ENCODE measurements at regions not wholly inside any gene's neighbourhood (a gene's known extent, or its start where the extent isn't known, plus 50 kb on each side); places are given as distances from the start of the nearest gene placed in this dataset.
"Not testable (repeated sequence)": the region's sequence is repeated elsewhere in the genome, so short reads cannot be mapped to it uniquely, and the experiment has no call there.

DNA sequence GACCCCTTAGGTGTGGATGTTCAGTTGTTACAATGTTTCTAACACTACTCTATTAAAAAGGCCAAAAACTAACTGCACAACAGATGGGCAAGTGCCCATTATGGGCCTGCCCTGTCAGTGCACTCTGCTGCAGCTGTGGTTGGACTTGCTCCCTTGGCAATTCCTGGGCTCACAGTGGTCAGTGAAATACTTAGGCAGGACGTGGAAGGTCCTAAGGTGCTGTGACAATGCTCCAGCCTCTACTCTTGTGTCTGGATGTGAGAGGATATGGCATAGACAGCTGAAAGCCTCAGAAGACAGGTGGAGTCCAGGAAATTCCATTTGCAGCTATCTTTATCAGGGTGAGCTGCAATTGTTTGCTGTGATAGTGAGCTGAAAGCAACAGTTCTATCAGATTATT lies 136.5 kb upstream of the OLIG3 start:
- H3K9ac ChIP-seq (ENCODE audit: low read length): no peak overlapping the region
- no peaks in the 10 kb centered on the region for H3F3A ChIP-seq (ENCODE audit: insufficient read depth, low read length)
- H3K9me2 ChIP-seq (replicated peaks; ENCODE audit: insufficient read depth, low read length): no peaks in the 10 kb centered on the region
- no peaks in the 10 kb centered on the region for H3K9me3 ChIP-seq (replicated peaks; ENCODE audit: insufficient read depth, low read length)
- no peaks in the 10 kb centered on the region for H3K4me1 ChIP-seq (ENCODE audit: low read length)
- H3K36me3 ChIP-seq (replicated peaks; ENCODE audit: insufficient read depth, low read length): no peaks in the 10 kb centered on the region
- no peaks in the 10 kb centered on the region for H4K20me1 ChIP-seq (ENCODE audit: insufficient read depth, low read length)
- no peaks in the 10 kb centered on the region for H3K79me2 ChIP-seq (ENCODE audit: low read length)
- H2AFZ ChIP-seq (ENCODE audit: low read length): no peak overlapping the region
- H3K4me3 ChIP-seq (ENCODE audit: low read length): no peak overlapping the region
- no peaks in the 10 kb centered on the region for H3K27me3 ChIP-seq (replicated peaks; ENCODE audit: insufficient read depth, low read length)
- no peak overlapping the region for H3K4me2 ChIP-seq (ENCODE audit: low read depth, low read length)
- TF ChIP-seq EZH2 (optimal IDR thresholded peaks at IDR 0.05; ENCODE audit: low read depth, low read length) (no peak), EZH2phosphoT487 (IDR thresholded peaks at IDR 0.05; ENCODE audit: low read length) (no peak)
- TF ChIP-seq, protein P1, sequence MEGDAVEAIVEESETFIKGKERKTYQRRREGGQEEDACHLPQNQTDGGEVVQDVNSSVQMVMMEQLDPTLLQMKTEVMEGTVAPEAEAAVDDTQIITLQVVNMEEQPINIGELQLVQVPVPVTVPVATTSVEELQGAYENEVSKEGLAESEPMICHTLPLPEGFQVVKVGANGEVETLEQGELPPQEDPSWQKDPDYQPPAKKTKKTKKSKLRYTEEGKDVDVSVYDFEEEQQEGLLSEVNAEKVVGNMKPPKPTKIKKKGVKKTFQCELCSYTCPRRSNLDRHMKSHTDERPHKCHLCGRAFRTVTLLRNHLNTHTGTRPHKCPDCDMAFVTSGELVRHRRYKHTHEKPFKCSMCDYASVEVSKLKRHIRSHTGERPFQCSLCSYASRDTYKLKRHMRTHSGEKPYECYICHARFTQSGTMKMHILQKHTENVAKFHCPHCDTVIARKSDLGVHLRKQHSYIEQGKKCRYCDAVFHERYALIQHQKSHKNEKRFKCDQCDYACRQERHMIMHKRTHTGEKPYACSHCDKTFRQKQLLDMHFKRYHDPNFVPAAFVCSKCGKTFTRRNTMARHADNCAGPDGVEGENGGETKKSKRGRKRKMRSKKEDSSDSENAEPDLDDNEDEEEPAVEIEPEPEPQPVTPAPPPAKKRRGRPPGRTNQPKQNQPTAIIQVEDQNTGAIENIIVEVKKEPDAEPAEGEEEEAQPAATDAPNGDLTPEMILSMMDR (IDR thresholded peaks at IDR 0.05; ENCODE audit: low read length): no peak
- DNase-seq: no peak
- H3K27ac ChIP-seq (ENCODE audit: low read length): no peak overlapping the region

DNA sequence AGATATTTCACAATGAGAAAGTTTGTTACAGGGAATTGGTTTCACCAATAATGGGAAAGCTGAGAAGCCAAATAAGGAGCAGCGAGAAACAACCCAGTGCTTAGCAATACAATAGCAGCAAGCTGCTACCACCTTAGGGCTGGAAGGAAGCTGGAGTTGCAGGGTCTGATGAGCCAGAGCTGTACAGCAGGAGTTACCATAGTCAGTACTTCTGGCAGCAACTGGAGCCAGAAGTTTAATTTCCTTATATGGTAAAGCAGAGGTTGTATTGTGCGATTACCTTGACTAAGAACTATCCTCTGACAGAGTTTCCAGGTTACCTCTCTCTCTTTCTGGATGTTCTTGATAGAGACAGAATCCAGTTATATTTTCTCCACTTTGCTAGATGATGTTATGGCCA lies 137.1 kb upstream of the OLIG3 start:
- no peak overlapping the region for H3K27ac ChIP-seq (ENCODE audit: low read length)
- H3K4me3 ChIP-seq (ENCODE audit: low read length): no peak overlapping the region
- H3K4me2 ChIP-seq (ENCODE audit: low read depth, low read length): no peak overlapping the region
- TF ChIP-seq, protein P1 (IDR thresholded peaks at IDR 0.05; ENCODE audit: low read length): no peak
- TF ChIP-seq EZH2phosphoT487 (IDR thresholded peaks at IDR 0.05; ENCODE audit: low read length) (no peak), EZH2 (optimal IDR thresholded peaks at IDR 0.05; ENCODE audit: low read depth, low read length) (no peak)
- no peaks in the 10 kb centered on the region for H3K9me2 ChIP-seq (replicated peaks; ENCODE audit: insufficient read depth, low read length)
- H3F3A ChIP-seq (ENCODE audit: insufficient read depth, low read length): no peaks in the 10 kb centered on the region
- no peaks in the 10 kb centered on the region for H3K27me3 ChIP-seq (replicated peaks; ENCODE audit: insufficient read depth, low read length)
- no peaks in the 10 kb centered on the region for H3K36me3 ChIP-seq (replicated peaks; ENCODE audit: insufficient read depth, low read length)
- no peaks in the 10 kb centered on the region for H3K9me3 ChIP-seq (replicated peaks; ENCODE audit: insufficient read depth, low read length)
- H4K20me1 ChIP-seq (ENCODE audit: insufficient read depth, low read length): no peaks in the 10 kb centered on the region
- H2AFZ ChIP-seq (ENCODE audit: low read length): no peak overlapping the region
- no peak overlapping the region for H3K9ac ChIP-seq (ENCODE audit: low read length)
- DNase-seq: no peak
- peaks cover 6% of the 10 kb centered on the region for H3K4me1 ChIP-seq (ENCODE audit: low read length)
- H3K79me2 ChIP-seq (ENCODE audit: low read length): no peaks in the 10 kb centered on the region

DNA sequence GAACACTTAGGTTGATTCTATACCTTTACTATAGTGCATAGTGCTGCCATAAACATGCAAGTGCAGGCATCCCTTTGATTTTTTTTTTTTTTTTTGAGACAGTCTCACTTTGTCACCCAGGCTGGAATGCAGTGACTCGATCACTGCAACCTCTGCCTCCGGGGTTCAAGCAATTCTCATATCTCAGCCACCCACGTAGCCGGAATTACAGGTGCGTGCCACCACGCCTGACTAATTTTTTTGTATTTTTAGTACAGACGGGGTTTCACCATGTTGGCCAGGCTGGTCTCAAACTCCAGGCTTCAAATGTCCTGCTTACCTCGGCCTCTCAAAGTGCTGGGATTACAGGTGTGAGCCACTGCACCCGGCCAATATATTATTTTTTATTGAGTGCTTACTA lies 140.0 kb upstream of the OLIG3 start:
- H3K79me2 ChIP-seq (ENCODE audit: low read length); H3F3A ChIP-seq (ENCODE audit: insufficient read depth, low read length); H3K9me2 ChIP-seq (replicated peaks; ENCODE audit: insufficient read depth, low read length); H3K4me2 ChIP-seq (ENCODE audit: low read depth, low read length); H3K9me3 ChIP-seq (replicated peaks; ENCODE audit: insufficient read depth, low read length); H3K36me3 ChIP-seq (replicated peaks; ENCODE audit: insufficient read depth, low read length); H3K27ac ChIP-seq (ENCODE audit: low read length); H2AFZ ChIP-seq (ENCODE audit: low read length); H3K4me3 ChIP-seq (ENCODE audit: low read length); DNase-seq; H3K27me3 ChIP-seq (replicated peaks; ENCODE audit: insufficient read depth, low read length); H3K9ac ChIP-seq (ENCODE audit: low read length); H4K20me1 ChIP-seq (ENCODE audit: insufficient read depth, low read length): not testable (repeated sequence)
- H3K4me1 ChIP-seq (ENCODE audit: low read length): peaks cover 28% of the 10 kb centered on the region

DNA sequence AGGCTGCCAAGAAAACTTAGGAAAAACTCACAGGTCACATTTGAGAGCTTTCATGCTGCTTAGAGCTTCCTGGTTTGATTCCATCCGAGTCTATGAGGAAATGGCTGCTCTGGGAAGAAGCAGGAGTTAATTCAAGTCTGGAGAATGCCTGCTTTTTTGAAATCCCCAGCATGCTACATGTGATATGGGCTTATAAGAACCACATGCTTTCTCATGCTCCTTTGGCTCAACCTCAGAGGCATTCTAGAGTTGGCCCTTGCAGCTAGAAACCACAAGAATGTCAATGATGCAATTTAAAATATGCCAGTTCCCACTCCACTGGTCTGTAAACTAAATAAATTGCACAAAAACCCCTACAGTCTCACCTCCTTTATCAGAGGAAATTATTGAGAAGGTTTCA lies 142.9 kb upstream of the OLIG3 start:
- H3K9ac ChIP-seq (ENCODE audit: low read length): no peak overlapping the region
- no peaks in the 10 kb centered on the region for H3K36me3 ChIP-seq (replicated peaks; ENCODE audit: insufficient read depth, low read length)
- H3K79me2 ChIP-seq (ENCODE audit: low read length): no peaks in the 10 kb centered on the region
- H3K9me2 ChIP-seq (replicated peaks; ENCODE audit: insufficient read depth, low read length): no peaks in the 10 kb centered on the region
- H3K4me1 ChIP-seq (ENCODE audit: low read length): peaks cover 33% of the 10 kb centered on the region
- H3K27ac ChIP-seq (ENCODE audit: low read length): peak overlapping the region; percentile 6; the same call in 1 of the 2 replicates
- peak; percentile 85 for DNase-seq
- TF ChIP-seq, protein P1 (IDR thresholded peaks at IDR 0.05; ENCODE audit: low read length): no peak
- TF ChIP-seq EZH2phosphoT487 (IDR thresholded peaks at IDR 0.05; ENCODE audit: low read length) (no peak), EZH2 (optimal IDR thresholded peaks at IDR 0.05; ENCODE audit: low read depth, low read length) (no peak)
- no peak overlapping the region for H3K4me3 ChIP-seq (ENCODE audit: low read length)
- H3K9me3 ChIP-seq (replicated peaks; ENCODE audit: insufficient read depth, low read length): no peaks in the 10 kb centered on the region
- no peaks in the 10 kb centered on the region for H4K20me1 ChIP-seq (ENCODE audit: insufficient read depth, low read length)
- H3K27me3 ChIP-seq (replicated peaks; ENCODE audit: insufficient read depth, low read length): no peaks in the 10 kb centered on the region
- no peak overlapping the region for H2AFZ ChIP-seq (ENCODE audit: low read length)
- peak overlapping the region; percentile 43 for H3K4me2 ChIP-seq (ENCODE audit: low read depth, low read length)
- 0 out of 2 replicates have a peak, but pooled peaks cover 8% of the 10 kb centered on the region for H3F3A ChIP-seq (ENCODE audit: insufficient read depth, low read length)
